ENCODE measurements at regions not wholly inside any gene's neighbourhood (a gene's known extent, or its start where the extent isn't known, plus 50 kb on each side); places are given as distances from the start of the nearest gene placed in this dataset.

GRCh38 chr9:19732441-19732951 is 56.3 kb downstream of the SLC24A2 start:
- DNase-seq (ENCODE audit: extremely low read depth, low read depth, low spot score): no peak

- no peak for DNase-seq (ENCODE audit: extremely low read depth, low read depth, low spot score)
Measured at GRCh38 chr9:19728101-19728500, 60.7 kb downstream of the SLC24A2 start.

GRCh38 chr9:19725970-19726369 is 62.9 kb downstream of the SLC24A2 start:
- no peak for DNase-seq (ENCODE audit: extremely low read depth, low read depth, low spot score)

GRCh38 chr9:19720377-19720776 is 68.5 kb downstream of the SLC24A2 start:
- DNase-seq (ENCODE audit: extremely low read depth, low read depth, low spot score): peak; percentile 20

- no peak for DNase-seq (ENCODE audit: extremely low read depth, low read depth, low spot score)
Measured at GRCh38 chr9:19703702-19704101, 85.1 kb downstream of the SLC24A2 start.

- no peak for DNase-seq (ENCODE audit: extremely low read depth, low read depth, low spot score)
Measured at GRCh38 chr9:19701991-19702390, 86.8 kb downstream of the SLC24A2 start.

GRCh38 chr9:19701274-19701673 is 87.6 kb downstream of the SLC24A2 start:
- no peak for DNase-seq (ENCODE audit: extremely low read depth, low read depth, low spot score)

- no peak for DNase-seq (ENCODE audit: extremely low read depth, low read depth, low spot score)
Measured at GRCh38 chr9:19700699-19701098, 88.1 kb downstream of the SLC24A2 start.

GRCh38 chr9:19699756-19700155 is 89.1 kb downstream of the SLC24A2 start:
- DNase-seq (ENCODE audit: extremely low read depth, low read depth, low spot score): no peak

- DNase-seq (ENCODE audit: extremely low read depth, low read depth, low spot score): no peak
Measured at GRCh38 chr9:19698960-19699359, 89.9 kb downstream of the SLC24A2 start.

GRCh38 chr9:19694601-19695000 is 94.2 kb downstream of the SLC24A2 start:
- no peak for DNase-seq (ENCODE audit: extremely low read depth, low read depth, low spot score)

GRCh38 chr9:19690128-19690527 is 98.7 kb downstream of the SLC24A2 start:
- DNase-seq (ENCODE audit: extremely low read depth, low read depth, low spot score): no peak

- no peak for DNase-seq (ENCODE audit: extremely low read depth, low read depth, low spot score)
Measured at GRCh38 chr9:19689328-19690101, 99.3 kb downstream of the SLC24A2 start.

- DNase-seq (ENCODE audit: extremely low read depth, low read depth, low spot score): no peak
Measured at GRCh38 chr9:19683715-19684114, 105.1 kb downstream of the SLC24A2 start.

- DNase-seq (ENCODE audit: extremely low read depth, low read depth, low spot score): no peak
Measured at GRCh38 chr9:19682397-19682796, 106.4 kb downstream of the SLC24A2 start.

- DNase-seq (ENCODE audit: extremely low read depth, low read depth, low spot score): no peak
Measured at GRCh38 chr9:19681846-19682245, 107.0 kb downstream of the SLC24A2 start.

GRCh38 chr9:19677924-19678323 is 110.9 kb downstream of the SLC24A2 start:
- no peak for DNase-seq (ENCODE audit: extremely low read depth, low read depth, low spot score)

- no peak for DNase-seq (ENCODE audit: extremely low read depth, low read depth, low spot score)
Measured at GRCh38 chr9:19675492-19675891, 113.3 kb downstream of the SLC24A2 start.

GRCh38 chr9:19666575-19666974 is 122.3 kb downstream of the SLC24A2 start:
- no peak for DNase-seq (ENCODE audit: extremely low read depth, low read depth, low spot score)

GRCh38 chr9:19665146-19665863 is 123.5 kb downstream of the SLC24A2 start:
- DNase-seq (ENCODE audit: extremely low read depth, low read depth, low spot score): no peak

GRCh38 chr9:19663570-19663969 is 125.3 kb downstream of the SLC24A2 start:
- no peak for DNase-seq (ENCODE audit: extremely low read depth, low read depth, low spot score)

GRCh38 chr9:19662213-19662612 is 126.6 kb downstream of the SLC24A2 start:
- DNase-seq (ENCODE audit: extremely low read depth, low read depth, low spot score): no peak
